Fibroblast of upper back skin (primary cell): ENCODE measurements at regions not wholly inside any gene's neighbourhood (a gene's known extent, or its start where the extent isn't known, plus 50 kb on each side); places are given as distances from the start of the nearest gene placed in this dataset.
A peak's percentile ranks its signal among the peaks of the same experiment; 100 is the strongest.

Experiments
- DNase-seq: peaks from one replicate; pipeline ENCODE4 v3.0.0-alpha.2; 2013

DNA sequence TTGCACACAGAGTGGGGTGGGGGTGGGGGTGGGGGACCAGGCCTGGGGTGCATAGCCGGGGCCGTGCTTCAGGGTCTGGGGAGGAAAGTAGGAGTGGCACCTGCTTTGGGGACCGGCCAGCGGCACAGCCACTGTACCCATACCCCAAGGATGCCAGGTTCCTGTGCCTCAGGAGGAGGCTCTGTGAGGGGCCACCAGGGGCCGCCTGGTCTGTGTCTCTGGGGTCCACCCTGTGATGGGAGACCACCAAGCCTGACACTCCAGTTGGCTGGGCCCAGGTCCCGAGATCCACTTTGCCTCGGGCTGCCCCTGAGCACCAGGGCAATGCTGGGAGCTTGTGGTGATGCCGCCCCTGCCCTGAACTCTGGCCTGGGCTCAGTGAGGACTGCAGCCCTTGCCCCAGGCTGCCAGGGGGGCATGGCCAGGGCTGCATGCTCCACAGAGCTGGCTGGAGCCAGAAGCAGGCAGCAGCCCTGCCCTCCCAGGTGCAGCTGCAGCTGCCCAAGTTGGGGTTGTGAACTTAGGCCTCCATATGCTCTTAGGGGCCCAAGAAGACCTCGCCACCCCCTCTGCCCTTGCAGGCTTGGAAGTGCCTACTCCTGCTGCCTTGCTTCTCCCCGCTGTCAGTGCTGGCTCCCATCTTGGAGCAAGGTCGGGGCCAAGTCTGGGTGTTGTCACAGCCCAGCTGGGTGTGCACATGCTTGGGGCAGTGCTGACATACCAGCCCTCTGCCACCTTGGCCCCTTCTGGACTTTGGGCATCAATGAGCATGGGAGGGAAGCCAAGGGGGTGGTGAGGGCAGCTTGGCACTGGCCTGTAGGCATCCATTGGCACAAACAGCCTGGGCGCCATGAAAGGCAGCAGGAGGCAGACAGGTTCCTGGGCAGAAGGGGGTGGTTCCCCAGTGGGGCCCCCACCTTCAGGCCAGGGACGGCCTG is 123.3 kb upstream of the THY1 start:
- DNase-seq: no peak

DNA sequence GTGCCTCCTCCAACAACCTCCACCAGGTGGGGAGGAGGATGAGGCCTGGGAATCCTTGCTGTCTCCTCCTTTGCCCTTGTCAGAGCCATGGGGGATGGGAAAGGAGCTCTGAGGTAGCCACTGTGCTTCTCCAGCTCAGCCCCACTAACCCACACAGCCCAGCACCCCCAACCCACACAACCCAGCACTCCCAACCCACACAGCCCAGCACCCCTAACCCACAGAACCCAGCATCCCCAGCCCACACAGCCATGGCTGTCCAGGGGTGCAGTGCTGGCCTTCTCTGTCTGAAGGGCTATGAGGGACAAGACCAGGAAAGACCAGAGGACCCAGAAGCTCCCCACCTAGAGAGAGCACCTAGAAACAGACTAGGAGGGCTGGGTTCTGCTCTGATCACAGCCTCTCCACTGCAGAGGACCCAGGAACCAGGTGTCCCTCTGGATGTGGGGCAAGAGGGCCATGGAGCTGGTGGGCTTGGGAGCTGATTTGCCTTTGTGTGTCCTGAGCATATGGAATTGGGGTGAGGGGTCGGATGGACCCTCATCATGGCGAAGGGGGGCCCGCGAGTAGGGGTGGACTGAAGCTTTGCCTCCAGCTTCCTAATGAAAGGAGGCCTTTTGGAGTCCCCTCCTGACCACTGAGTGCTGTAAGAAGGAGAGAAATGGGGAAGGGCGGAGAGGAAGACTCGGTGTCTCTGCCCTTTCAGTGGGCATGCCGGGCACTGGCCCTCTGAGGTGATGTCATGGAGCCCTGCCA is 117.6 kb upstream of the THY1 start:
- DNase-seq: no peak

DNA sequence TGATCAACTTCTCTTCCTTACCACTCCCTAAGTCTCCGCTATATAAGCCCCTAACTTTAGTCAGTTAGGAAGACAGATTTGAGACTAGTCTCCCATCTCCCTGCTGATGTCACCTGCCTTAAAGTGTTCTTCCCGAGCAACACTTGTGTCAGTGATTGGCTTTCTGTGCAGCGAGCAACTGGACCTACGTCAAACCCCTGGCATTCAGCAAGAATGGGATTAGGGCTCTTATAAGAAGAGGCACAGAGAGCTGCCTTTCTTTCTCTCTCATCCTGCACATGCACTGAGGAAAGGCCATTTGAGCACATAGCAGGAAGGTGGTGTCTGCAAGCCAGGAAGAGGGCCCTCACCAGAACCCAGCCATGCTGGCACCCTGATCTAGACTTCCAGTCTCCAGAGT is 116.6 kb upstream of the THY1 start:
- no peak for DNase-seq

DNA sequence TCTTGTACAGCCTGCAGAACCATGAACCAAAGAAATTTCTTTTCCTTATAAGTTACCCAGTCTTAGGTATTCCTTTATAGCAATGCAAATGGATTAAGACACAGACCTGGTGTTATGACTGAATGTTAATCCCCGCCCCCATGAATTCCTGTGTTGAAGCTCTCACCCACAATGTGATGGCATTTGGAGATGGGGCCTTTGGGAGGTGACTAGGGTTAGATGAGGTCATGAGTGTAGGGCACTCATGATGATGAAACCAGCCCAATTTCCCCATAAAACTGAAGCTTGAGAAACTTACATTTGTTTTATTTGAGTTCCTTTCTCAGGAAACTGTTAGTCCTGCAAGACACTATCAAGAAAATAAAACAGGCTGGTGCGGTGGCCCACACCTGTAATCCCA is 115.8 kb upstream of the THY1 start:
- peak; percentile 11 for DNase-seq

DNA sequence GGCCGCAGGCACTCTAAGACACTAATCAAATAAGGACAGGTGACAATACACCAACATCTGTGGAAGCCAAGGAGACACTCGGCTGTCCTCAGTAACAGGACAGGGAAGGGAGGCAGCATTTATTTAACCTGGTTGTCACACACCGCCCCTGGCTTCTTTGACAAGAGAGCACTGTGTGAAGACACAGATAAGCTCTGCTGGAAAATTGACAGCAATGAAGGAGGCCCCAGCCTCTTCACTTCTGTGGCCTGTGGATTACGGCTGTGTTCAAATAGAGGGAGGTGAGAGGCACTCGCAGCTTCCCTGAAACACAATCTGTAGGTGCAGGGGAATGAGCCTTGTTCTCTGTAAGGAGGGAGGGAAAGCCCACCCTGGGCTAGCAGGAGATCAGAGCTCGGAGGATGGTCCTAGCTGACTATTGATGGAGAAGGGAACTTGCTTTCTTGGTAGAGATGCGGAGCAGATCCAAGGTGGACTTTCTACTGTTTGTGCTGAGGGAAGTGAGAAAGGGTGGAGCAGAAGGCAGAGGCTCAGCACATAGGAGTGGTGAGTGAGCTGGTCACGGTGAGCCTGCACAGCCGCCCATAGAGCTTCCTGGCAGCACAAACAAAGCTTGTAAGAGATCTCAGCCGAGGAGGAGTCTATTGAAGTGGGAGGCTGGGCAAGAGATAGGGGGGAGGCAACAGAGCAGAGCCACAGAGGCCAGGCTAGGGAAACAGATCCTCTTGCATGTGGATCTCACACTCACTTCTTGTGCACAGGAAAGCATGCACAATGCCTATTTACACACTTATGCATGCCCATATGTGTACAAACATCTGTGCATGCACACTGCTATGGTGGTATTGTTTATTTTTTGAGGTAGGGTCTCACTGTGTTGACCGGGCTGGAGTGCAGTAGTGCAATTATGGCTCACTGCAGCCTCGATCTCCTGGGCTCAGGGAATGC is 114.6 kb upstream of the THY1 start:
- DNase-seq: no peak

DNA sequence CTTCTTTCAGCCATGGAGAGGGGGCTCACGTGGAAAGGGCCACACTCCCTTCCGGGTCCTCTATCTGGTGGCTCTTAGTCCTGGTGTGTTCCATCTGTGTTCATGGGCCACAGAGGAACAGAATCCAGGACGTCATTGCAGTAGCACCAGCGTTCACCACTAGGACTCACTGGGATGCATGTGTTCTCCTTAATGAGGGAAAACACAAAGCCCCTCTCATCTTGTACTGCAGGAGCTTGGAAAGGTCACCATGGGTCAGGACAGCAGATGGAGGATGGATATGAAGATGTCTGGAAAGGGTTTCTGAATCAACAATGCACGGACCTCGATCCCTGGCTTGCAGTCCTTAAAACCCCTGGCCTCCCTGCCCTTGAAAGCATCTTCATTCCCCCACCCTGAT is 113.8 kb upstream of the THY1 start:
- DNase-seq: no peak

DNA sequence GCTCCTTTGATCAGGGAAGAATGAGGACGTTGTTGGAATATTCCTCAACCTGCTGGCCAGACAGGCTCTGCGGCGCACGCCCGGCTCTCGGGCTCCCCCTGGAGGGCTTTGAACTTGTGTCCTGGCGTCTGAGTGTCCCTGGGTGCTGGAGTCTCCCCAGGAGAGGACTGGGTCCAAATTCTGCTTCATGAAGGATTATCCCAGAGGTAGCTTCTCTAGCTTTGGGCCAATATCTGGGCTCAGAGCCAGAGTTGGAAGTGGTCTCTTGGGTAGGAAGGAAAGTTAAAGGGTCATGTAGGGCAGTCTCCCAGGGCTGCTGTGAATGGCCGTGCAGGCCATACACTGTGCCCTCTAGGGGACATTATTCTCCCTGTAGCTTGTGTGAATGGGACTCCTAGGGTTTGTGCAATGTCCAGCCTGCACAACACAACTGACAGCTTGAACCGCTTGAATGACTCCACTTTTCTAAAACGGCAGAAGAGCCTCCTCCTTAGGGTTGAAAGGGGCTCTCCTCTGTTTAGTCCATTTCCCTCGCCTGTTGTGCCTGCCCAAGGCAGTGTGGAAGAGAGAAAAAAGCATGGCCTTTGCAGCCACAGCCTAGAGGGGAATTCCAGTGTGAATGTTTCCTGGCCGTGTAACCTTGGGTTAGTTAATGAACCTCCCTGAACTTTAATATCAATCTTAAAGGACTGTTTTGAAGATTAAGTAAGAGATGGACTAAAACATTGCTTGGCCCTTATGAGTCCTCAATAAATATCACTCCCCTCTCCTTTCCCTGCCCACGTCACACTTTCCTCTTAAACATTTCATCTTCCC is 111.2 kb upstream of the THY1 start:
- DNase-seq: peak; percentile 58

DNA sequence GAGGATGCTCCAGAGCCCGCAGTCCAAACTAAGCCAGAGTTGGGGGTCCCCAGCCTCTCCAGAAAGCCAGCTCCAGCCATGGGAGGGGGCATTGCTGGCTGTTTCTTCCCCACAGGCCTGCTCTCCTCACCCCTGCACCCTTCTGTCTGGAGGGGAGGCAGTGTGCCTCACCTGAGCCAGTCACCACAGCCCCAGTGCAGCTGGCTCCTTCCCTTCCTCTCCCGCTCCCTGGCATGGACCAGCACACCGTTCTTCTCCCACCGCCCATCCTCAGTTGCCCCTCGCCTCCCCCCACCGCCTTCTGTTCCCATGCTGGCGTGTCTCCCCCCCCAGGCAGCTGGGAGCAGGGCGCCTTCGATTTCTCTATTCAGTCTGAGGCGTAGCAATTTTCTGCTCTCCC is 110.5 kb upstream of the THY1 start:
- DNase-seq: no peak

DNA sequence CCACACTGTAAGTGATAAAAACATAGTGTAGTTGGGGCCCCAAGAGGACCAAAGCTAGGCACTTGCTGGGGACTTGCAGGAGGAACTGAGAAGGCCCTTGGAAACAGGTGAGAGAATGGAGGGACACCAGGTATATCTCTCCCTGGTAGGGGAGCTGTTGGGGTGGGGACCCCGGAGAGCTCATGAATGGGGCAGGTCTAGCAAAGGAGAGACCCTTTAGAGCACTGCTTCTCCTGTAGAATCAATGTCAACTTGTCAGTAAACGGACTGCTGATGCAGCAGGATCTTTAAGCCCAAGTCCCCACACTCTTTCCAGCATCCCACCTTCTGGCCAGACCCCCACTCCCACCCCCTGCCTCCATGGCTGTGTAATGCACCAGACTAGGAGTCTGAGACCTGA is 109.6 kb upstream of the THY1 start:
- DNase-seq: no peak

DNA sequence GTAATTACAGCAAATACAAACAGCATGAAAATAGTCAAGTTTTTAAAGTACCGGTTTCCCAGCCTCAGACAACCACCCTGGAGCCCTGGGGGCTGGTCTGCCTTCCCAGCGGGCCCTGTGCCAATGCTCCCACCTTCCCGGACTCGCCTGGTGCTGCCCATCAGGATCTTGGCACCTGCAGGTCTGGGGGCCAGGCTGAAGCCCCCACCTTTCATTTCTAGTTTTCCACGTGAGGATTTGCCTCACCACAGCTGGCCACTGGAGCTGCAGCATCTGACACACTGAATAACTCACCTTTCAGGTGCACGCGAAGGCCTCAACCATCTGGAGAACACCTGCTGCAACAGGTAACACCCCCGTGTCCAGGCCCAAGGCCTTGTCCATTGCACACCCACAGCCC is 108.7 kb upstream of the THY1 start:
- DNase-seq: no peak

DNA sequence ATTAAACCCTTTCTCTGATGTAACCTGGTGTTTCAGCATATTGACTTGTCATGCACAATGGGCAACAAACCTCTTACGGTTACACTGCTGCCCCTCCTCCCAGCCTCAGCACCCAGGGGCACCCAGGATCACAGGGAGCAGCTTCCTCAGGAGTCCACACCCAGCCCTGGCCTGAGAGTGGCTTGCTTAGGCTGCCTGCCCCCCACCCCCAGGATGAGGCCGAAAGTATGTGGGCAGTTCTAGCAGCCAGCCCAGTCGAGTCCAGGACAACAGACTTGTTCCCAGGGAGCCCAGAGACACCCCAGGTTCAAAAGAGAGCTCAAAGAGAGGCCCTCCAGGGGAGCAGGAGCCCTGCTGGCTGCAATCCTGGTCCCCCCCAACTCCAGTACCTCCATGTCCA is 108.1 kb upstream of the THY1 start:
- no peak for DNase-seq

DNA sequence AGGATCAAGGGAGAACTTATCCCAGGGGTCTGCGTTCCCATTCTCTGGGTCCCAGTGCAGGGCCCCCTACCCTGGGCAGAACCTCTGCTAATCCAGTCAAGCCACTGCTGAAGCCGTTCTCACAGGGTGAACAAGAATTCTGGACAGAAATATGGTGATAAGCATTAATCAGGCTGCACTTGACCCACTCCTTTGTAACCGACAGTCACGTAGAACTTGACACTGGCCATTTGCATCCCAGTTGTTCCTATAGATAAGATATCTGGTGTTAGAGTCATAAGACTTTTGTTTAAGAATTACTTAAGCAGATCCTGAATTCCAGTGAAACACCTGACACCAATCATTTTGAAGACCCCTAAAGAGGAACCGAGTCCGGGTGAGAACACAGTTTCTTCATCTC is 107.5 kb upstream of the THY1 start:
- DNase-seq: no peak

DNA sequence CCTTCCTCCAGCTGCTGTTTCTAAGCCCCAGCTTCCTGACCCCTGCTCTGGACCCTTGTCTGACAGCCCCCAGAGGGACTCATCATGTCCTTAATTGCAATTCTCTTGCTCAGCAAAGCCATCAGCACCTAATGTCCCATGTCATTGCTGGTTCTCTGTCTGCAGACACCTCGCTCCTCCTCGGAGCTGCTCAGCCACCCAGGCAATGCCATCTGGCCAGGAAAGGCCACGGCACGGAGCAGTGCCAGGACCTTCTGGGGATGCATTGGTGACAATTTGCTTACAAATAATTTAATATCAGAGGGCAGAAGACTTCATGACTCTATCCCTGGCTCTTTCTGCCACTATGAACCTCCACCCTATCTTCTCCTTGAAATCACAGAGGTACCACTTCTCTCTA is 107.0 kb upstream of the THY1 start:
- no peak for DNase-seq

DNA sequence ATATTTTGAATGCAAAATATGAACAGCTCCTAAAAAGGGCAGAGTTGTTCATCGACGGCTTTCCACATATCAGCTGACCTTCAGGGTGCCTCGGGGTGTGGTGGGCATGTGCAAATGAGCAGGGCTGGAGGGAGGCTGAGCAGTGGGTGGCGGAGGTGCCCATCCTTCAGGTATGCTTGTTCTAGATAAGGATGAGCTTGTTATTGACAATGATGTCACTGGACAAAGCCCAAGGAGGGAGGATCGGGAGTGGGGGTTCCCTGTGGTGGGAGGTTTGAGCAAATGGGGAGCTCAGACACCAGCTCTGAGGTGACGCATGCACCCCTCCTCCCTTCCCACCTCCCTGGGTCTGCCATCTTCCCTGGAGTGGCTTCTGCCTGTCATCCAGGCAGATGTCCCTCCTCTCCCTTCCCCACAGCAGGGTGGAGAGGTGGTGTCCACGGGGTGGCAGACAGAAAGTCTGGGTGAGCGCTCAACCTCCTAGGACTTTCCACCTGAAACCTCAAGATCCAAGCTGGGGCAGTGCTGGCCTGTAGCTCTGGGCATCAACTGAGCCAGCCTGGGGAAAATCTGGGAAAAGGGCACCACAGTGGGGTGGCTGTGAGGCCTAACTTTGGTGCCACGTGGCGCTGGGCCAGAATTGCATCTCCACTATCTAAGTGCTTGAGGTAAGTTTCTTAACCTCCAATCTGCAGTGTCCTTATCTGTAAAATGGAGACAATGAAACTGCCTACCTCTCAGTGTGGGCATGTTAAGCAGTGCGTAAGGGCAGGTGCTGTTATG is 106.3 kb upstream of the THY1 start:
- no peak for DNase-seq

DNA sequence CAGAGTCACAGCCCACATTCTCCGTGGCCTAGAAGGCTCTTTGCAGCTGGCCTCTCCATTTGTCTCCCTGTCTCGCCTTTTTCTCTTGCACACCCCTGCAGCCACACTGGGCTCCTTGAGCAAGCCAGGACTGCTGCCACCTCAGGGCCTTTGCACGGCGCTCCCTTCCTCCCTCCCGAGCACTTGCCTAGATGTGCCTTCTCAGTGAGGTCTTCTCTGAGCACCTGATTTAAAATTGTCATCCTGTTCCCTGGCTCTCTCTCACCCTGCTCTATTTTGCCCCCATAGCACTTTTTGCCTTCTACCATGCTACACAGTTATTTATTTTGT is 102.9 kb upstream of the THY1 start:
- DNase-seq: no peak

DNA sequence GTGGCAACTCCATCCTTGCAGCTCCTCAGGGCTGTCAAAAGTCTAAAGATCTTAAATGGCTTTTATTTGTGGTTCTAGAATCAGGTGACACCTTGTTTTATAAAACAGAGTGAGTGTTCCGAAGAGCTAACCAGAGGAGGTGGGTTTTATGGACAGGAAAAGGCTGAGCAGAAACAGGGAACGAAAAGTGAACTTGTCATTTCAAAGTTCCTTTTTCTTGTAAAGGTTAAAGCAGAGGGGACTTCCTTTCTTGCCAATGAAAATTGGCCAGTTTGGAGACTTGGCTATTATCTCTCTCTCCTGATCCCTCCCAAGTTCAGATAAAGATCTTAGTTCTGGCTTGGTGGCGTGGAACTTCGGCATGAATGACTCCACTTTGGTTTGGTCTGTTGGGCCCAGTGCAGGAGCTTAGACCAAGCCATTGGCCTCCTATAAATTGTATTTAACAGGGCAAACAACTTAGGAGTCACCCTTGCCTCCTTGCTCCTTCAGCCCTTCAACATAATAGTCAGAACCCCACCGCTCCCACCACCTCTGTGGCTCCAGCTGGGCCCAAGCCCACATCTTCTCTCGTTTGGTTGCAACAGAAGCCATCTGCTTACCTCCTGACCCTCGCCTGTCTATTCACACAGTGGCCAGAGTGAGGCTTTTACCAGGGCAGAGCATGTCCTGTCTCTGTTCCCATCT is 102.4 kb upstream of the THY1 start:
- DNase-seq: no peak

DNA sequence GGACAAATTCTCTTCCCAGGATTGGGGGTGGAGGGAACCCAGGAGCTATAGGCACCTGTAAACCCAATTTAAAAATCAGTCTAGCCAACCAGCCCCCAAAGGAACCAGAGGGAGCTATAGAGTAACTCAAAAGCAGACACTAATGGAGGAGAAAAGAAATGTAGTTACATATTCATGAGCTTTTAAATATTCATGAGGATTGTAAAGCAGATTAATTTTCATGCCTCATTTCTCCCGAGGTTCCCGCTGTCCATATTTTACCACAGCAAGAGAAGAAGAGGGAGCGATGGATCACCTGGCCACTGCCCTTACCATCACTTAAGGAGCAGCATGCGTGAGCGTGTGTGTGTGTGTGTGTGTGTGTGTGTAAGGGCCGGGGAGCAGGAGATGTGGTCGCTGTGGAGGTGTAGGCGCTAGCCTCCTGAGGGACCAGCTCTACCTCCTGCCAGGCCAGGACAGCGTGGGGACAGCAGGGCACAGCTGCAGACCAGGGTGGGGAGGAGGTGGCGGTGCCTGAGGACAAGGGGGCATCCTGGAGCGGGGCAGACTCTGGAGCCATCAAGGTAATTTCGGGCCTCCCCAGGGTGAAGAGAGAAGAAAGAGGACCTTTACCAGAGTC is 100.7 kb upstream of the THY1 start:
- no peak for DNase-seq

DNA sequence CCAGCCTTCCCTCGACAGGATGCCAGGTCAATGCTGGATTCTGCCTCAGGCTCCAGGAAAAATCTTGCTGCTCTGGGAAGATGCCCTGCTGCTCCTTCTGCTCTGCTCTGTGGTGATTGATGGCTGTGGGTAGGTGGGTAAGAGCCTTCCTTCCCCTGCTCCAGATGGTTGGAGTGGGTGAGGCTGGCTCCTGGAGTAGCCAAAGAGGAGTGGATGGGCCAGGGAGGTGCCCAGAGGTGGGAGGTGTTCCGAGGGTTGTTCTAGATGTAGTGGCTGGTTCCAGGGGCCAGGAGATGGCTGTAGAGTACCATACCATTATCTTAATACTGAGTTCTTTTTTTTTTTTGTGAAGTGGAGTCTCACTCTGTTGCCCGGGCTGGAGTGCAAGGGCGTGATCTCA is 99.6 kb upstream of the THY1 start:
- no peak for DNase-seq

DNA sequence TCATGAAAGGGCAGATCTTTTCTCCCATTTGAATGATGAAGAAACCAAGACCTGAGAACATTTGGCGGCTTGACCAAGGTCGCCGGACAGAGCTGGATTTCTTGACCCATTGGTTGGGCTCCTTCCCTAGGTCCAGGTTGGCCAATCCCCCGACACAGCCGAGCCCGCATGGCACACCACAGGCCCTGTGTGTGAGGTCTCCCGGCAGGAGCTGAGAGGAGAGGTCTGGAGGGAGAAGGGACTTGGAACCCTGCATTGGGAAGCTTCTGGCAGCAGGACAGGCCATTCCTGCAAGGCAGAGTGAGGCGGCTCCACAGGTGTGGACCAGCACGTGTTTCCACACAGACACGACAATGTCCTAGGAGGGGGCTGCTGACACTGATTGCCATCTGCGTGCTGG is 98.6 kb upstream of the THY1 start:
- no peak for DNase-seq

DNA sequence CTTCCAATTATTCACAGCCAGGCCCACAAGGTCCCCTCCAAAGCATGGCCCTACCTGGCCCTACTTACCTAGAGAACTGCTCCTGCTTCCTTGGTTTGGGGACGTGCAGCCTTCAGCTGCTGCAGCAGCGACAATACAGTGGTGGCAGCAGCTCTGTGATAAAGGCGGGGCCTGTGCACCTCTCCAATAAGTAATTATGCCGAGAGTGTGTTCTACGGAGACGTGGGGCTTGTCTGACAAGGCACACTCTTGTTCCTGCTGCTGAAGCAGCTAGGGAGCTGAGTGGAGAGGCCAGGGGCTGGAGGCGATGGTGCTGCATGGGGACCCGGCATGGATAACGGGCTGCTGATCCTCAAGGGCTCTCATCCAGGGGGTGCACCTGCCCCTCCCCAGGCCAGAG is 98.0 kb upstream of the THY1 start:
- no peak for DNase-seq

DNA sequence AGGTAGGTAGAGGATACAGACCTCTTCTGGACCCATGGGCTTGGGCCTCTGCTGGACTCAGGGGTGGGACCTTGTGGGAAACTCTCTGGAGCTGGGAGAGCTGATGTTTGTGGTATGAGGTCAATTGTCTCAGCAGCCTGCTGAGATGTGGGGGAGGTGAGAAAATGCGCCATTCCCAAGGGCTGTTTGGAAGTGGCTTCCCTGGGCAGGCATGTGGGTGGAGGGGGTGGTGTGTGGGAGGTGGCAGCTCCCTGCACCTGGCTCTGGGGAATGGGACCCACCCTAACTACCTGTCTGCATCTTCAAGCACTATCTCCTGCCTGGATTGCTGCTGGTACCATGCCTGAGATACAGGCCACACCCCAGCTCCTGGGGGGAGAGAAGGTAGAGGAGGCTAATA is 97.4 kb upstream of the THY1 start:
- no peak for DNase-seq
